GM19043 (cell line): ENCODE measurements at regions not wholly inside any gene's neighbourhood (a gene's known extent, or its start where the extent isn't known, plus 50 kb on each side); places are given as distances from the start of the nearest gene placed in this dataset.

Experiments used
- ATAC-seq: cut with Tn5 transposase; IDR thresholded peaks from one replicate; pipeline ENCODE4 v1.9.1; 2021; ENCODE audit warnings: low read depth; ENCODE audit not compliant: unreplicated experiment

DNA sequence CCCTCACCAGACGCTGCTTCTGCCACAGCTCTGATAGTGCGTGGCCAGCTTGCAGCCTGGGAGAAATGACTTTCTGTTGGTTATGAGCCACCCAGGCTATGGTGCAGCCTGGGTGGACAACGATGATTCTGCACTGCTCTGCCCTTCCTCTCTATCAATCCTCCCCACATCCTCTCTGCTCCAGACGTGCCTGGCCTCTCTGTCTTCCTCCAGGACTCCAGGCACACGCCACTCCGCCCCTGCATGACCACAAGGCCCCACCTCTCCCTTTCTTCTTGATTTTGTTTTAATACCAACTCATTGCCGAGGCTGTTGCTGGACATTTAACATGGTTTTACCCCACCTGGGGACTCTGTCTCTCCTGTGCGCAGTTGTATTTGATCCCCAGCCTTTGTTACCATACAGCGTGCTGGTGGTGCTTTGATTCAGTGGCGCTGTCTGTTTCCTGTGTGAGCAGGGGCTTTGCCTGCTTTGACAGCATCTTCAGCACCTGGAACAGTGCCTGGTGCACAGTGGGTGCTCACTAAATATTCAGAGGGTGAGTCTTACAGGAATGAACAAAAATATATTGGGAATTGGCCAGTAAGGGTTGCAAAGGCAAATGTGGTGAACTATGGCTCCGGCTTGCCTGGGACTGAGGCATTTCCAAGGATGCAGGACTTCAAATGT, 280.9 kb downstream of the CDH26 start:
- no peak for ATAC-seq

- ATAC-seq = no peak
Measured at GRCh38 chr20:60239956-60240355, 281.7 kb downstream of the CDH26 start.

GRCh38 chr20:60240415-60240814, 282.2 kb downstream of the CDH26 start:
- ATAC-seq = no peak

- ATAC-seq = no peak
Measured at GRCh38 chr20:60240986-60241385, 282.8 kb downstream of the CDH26 start.

DNA sequence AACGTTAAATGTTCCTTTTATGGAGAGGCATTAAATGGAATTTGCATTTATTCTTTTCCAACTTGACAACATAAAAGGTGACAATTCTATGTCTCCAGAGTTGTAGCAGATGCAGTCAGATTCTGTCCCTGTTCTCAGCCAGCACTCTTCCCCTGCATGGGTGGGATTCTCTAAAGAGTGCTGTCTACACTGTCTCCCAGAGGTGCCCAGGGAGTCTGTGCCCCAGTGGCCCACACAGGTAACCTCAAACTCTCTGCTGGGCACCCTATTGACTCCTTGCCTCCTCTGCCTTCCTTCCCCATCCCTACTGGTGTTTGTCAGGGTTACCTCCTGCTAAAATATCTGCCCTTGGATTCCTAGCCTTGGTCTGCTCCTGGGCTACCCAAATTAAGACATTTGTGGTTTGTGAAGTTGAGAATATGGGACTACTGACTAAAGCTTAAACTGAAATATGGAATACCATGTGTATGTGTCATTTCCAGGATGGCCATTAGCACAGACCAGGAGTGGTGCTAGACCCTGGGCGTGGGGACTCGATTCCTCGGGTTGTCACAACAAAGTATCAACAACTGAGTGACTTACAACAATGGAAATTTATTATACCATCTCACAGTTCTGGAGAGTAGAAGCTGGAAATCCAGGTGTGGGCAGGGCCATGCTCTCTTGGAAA, 284.7 kb downstream of the CDH26 start:
- no peak for ATAC-seq

DNA sequence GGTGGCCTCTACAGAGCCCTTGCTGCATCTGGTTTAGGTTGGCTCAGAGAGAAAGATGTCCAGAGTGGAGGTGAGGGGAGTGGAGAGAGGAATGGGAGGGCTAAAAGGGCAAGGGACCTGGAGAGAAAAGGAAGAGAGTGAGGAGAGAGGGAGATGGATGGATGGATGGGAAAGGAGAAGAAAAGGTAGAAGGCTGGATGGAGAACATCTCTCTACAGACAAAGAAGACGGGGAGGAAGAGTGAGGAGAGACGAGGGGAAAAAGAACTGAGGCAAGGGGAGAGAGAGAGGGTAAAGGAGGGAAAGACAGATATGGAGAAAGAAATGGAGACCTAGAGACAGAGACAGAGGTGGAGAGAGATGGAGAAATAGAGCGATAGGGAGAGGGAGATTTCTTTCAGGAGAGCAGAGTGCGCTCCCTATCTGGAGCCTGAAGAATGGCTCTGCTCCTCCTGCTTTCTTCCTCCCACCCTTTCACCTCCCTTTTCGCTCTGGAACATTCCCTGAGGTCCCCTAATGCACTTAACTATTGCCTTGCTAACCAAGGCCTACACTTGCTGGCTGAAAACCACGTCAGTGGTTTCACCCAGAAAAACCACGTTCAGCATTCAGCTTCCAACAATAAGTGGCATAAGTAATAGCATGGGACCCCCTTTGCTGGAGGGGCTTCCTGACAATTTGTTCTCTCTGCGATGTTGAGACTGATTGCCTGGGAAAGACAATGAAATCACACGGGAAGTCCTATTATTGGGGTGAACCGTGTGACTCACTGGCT, 286.3 kb downstream of the CDH26 start:
- ATAC-seq = no peak

- no peak for ATAC-seq
Measured at GRCh38 chr20:60246751-60247150, 288.5 kb downstream of the CDH26 start.

DNA sequence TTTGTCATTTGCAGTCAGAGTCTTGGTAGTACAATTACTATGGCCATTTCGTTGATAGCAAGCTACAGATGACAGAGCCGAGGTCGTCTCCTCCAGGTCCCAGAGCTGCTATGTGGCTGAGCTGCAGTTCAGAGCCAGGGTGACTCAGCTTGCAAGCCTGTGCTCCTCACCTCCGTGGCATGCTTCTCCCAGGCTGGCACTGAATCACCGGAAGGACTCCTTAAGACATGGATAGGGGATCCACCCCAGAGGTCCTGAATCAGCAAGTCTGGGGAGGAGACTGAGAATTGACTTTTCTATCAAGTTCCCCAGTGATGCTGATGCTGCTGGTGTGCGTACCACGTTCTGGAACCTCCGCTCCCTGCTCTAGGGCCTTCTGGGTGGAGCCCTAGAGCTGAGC, 291.2 kb downstream of the CDH26 start:
- no peak for ATAC-seq

- ATAC-seq = no peak
Measured at GRCh38 chr20:60250251-60250650, 292.0 kb downstream of the CDH26 start.

DNA sequence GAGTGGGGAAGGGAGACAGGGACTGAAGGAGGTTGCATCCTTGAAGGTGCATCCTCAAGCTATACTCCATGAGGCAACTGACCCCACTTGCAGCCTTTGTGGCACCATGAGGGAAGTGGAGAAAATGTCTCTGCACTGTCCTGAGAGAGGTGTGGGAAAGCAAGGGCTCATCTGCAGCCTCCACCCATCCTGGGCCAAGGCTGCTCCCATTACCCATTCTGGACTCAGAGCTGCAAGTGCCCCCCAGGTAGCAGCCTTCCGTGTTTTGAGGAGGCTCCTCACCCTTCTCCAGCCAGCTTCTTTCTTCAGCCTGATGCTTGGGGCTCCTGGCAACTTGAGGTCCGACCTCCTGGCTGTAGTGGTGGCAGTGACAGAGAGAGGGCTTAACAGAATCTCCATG, 294.6 kb downstream of the CDH26 start:
- no peak for ATAC-seq

DNA sequence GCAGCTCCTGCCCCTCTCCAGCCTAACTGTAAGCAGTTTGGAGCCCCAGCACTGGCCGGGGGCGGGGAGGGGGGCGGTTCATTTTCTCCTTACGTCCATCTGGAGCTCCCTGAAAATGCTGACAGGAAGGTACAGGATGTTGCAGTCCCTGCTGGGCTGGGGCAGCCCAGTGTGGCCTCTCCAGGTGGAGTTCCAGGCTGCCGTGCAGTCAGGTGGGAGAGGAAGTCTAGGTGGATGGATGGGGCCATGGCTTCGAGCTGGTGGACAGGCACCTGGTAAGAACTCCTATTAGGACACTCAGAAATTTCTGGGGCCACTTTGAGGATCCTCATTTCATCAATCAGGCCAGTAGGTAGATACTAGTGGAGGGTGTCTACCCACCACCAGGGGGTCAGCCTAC, 295.2 kb downstream of the CDH26 start:
- no peak for ATAC-seq

GRCh38 chr20:60254901-60255411, 296.7 kb downstream of the CDH26 start:
- no peak for ATAC-seq

GRCh38 chr20:60255415-60255814, 297.2 kb downstream of the CDH26 start:
- no peak for ATAC-seq

DNA sequence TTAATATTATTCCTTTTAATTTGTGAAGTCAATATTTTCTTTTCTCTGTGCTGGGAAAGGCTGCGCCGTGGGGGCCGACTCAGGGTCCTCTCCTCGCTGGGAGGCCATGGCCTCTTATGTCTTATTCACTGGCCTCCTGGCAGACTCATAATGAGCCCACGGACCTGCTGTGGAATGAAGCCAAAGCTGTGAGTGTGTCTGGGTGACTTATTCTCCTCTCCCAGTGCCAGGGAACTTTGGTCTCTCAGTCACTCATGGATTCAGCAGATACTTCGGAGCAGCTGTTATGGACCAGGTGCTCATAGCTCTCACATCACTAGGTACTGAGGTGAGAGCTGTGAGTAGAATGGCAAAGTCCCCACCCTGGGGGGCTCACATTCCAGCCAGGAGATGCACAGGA, 297.6 kb downstream of the CDH26 start:
- ATAC-seq = no peak

DNA sequence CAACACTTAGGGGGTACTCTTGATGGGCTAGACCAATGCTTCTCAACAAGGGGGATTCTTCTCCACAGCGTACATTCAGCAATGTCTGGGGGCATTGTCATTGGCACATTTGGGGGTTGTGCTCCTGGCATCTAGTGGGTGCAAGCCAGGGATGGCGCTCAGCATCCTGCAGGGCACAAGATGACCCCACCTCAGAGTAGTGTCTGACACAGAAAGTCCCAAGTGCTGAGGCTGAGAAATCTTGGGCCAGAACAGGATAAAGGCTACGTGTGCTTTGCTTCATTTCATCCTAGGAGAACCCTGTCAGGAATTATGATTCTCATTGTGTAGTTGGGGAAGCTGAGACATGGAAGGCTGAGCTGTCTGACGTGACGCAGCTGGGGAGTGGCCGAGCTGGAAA, 298.6 kb downstream of the CDH26 start:
- ATAC-seq = no peak

DNA sequence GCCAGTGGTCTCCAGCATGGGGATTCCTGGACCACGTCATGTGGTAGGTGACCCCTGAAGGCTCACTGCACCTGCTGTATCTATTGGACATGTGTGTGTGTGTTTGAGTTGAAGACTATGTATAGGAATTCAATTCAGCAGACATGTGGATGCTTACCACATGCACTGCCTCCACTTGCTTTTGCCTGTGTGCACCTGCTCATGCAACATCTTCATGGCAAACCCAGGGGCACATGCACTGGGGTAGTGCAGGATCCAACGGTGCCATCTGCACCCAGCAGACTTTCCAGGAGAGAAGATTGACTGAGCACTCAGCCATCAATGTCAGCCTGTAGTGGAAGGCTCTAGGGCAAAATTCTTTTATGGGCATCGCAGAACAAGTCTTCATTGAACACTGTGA, 299.4 kb downstream of the CDH26 start:
- no peak for ATAC-seq

DNA sequence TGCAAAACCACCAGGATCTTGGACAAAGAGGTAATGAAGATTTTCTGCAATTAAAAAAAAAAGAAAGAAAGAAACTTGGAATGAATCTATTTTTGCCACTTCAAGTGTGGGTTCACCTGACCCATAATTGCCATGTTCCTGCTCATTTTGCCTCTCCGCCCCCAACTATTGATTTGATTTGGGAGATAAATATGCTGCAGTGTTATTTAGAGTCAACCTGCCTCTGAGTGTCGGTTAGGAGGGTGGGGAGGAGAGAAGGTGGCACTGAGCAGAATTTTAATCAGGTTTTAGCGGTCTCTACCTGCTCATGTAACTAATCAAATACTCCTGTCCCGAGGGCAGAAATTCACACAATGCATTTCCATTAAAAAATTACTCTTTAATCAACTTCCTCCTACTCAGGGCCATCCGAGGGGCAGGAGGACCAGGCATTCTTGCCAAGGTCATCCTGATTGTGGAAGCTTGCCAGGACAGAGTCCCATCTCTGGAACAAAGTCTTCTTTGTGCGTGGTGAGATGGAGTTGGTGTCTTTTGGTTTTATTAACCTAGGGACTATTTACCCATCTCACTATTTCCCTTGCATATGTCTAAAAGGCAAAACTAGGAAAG, 300.1 kb downstream of the CDH26 start:
- no peak for ATAC-seq

GRCh38 chr20:60261333-60261732, 303.1 kb downstream of the CDH26 start:
- ATAC-seq = no peak

DNA sequence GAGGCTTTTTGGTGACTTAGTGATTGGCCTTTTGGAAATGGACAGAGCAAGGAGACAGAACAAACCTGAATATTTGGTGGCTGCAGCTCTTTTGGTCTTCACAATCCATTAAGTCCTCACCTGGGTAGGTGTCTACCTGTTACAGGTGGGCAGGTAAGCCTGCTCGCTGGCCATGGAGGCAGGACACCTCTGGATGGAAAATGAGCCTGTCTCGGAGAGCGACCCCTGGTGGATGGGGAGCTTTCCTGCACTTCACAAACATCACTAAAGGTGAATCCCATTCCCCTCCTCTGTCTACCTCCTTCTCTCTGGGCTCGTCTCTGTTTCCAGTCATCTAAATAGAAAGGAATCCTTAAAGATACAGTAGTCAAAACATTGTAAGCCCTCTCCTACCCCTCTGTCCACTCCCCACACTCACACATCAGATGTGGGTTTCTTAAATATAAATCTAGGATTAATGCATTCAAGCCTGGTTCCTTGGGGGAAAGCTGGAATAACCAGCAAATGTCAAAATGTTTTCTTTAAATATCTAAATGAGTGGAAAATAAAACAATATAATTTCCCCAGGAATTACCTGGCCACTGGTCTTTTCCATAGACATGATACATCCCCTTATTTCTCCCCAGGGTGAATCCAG, 304.9 kb downstream of the CDH26 start:
- no peak for ATAC-seq
